ENCODE measurements at regions not wholly inside any gene's neighbourhood (a gene's known extent, or its start where the extent isn't known, plus 50 kb on each side); places are given as distances from the start of the nearest gene placed in this dataset.

DNA sequence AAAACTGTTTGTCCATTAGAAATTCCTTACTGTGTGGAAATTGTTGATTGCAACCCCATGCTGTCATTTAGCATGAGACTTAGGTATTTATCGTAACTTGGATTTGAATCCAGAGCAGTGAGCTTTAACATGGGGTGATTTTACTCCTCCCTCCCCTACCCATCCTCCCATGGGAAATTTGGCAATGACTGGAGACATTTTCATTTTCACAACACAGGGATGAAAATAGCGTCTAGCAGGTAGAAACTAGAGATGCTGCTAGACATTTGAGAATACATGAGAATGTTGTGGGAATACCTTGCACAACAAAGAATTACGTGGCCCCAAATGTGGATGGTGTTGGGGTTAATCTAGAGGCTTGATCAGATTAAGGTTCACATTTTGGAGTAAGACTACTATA is 191.3 kb upstream of the MPDZ start:
- Histone ChIP-seq H3K4me1 (ENCODE audit: control insufficient read depth in 3 of 3, insufficient read depth in 3 of 3, low read length in 3 of 3) (no peaks in the 10 kb centered on the region), H3K27ac (ENCODE audit: low read depth, low read length) (no peak overlapping the region), H3K9ac (ENCODE audit: low read depth in 1 of 3, low read length in 3 of 3) (no peak overlapping the region), H3K36me3 (ENCODE audit: control insufficient read depth in 3 of 3, insufficient read depth in 3 of 3, low read length in 3 of 3) (no peaks in the 10 kb centered on the region), H3K9me3 (ENCODE audit: control insufficient read depth in 3 of 3, low read length in 3 of 3) (peaks cover 0 to 4% (median 2%) of the 10 kb centered on the region in 3 donors), H3K27me3 (ENCODE audit: control insufficient read depth in 3 of 3, insufficient read depth in 3 of 3, low read length in 3 of 3) (no peaks in the 10 kb centered on the region), H3K4me3 (ENCODE audit: low read length in 3 of 3) (no peak overlapping the region)

DNA sequence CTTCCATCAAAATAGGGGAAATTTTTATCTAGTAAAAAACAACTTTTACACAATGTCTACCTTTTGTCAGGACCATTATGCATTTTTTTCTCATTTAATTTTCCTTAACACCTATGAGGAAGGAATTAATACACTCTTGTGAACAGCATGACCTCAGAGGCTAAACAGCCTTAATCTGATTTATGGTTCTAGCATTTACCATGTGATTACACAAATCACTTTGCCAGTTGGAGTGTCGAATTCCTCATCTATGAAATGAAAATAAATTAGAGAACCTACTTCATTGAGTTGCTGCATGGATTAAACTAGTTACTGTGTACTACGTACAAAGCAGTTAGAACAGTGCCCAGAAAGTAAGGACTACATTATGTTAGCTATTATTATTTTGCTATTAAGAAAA is 187.7 kb upstream of the MPDZ start:
- H3K4me1 ChIP-seq (ENCODE audit: control insufficient read depth in 3 of 3, insufficient read depth in 3 of 3, low read length in 3 of 3), result no peaks in the 10 kb centered on the region
- H3K27me3 ChIP-seq (ENCODE audit: control insufficient read depth in 3 of 3, insufficient read depth in 3 of 3, low read length in 3 of 3), result no peaks in the 10 kb centered on the region
- H3K9ac ChIP-seq (ENCODE audit: low read depth in 1 of 3, low read length in 3 of 3), result no peak overlapping the region
- no peak overlapping the region for H3K27ac ChIP-seq (ENCODE audit: low read depth, low read length)
- H3K9me3 ChIP-seq (ENCODE audit: control insufficient read depth in 3 of 3, low read length in 3 of 3), result no peaks in the 10 kb centered on the region
- H3K4me3 ChIP-seq (ENCODE audit: low read length in 3 of 3), result no peak overlapping the region
- no peaks in the 10 kb centered on the region for H3K36me3 ChIP-seq (ENCODE audit: control insufficient read depth in 3 of 3, insufficient read depth in 3 of 3, low read length in 3 of 3)

DNA sequence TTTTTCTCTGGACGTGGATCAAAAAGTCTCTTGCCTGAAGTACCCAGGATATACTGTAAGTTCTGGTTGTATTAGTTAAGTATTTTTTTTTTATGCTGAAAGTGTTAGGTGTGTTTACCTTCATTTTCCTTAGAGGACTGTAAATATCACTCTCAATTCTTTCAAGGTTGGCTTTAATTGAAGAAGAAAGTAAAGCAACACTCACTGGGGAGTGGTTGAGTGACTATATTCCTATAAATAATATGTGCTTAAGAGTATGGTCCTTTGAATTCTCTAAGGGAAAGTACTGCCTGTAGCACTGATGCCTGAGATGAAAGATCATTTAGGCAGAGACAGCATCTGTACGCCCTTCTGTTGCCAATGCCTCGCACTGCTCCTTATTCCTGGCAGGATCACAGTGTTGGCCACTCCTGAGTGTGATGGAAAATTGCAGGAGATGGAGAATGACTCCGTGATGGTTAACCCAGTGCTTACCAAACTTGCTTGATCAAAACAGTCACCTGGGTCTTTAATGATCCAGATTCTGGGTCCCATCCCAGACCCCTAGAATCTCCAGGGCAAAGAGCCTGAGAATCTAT is 182.0 kb upstream of the MPDZ start:
- Histone ChIP-seq H3K4me3 (ENCODE audit: low read length in 3 of 3) (no peak overlapping the region), H3K4me1 (ENCODE audit: control insufficient read depth in 3 of 3, insufficient read depth in 3 of 3, low read length in 3 of 3) (no peaks in the 10 kb centered on the region), H3K9ac (ENCODE audit: low read depth in 1 of 3, low read length in 3 of 3) (no peak overlapping the region), H3K36me3 (ENCODE audit: control insufficient read depth in 3 of 3, insufficient read depth in 3 of 3, low read length in 3 of 3) (no peaks in the 10 kb centered on the region), H3K27ac (ENCODE audit: low read depth, low read length) (no peak overlapping the region), H3K9me3 (ENCODE audit: control insufficient read depth in 3 of 3, low read length in 3 of 3) (no peaks in the 10 kb centered on the region), H3K27me3 (ENCODE audit: control insufficient read depth in 3 of 3, insufficient read depth in 3 of 3, low read length in 3 of 3) (no peaks in the 10 kb centered on the region)

- H3K9me3 ChIP-seq (ENCODE audit: control insufficient read depth in 3 of 3, low read length in 3 of 3), result no peaks in the 10 kb centered on the region
- no peak overlapping the region for H3K27ac ChIP-seq (ENCODE audit: low read depth, low read length)
- no peak overlapping the region for H3K4me3 ChIP-seq (ENCODE audit: low read length in 3 of 3)
- H3K27me3 ChIP-seq (ENCODE audit: control insufficient read depth in 3 of 3, insufficient read depth in 3 of 3, low read length in 3 of 3), result no peaks in the 10 kb centered on the region
- no peaks in the 10 kb centered on the region for H3K4me1 ChIP-seq (ENCODE audit: control insufficient read depth in 3 of 3, insufficient read depth in 3 of 3, low read length in 3 of 3)
- no peak overlapping the region for H3K9ac ChIP-seq (ENCODE audit: low read depth in 1 of 3, low read length in 3 of 3)
- no peaks in the 10 kb centered on the region for H3K36me3 ChIP-seq (ENCODE audit: control insufficient read depth in 3 of 3, insufficient read depth in 3 of 3, low read length in 3 of 3)
Measured at GRCh38 chr9:13459071-13459470, 179.6 kb upstream of the MPDZ start.

GRCh38 chr9:13457795-13458194 is 178.3 kb upstream of the MPDZ start:
- H3K36me3 ChIP-seq (ENCODE audit: control insufficient read depth in 3 of 3, insufficient read depth in 3 of 3, low read length in 3 of 3), result no peaks in the 10 kb centered on the region
- H3K27ac ChIP-seq (ENCODE audit: low read depth, low read length), result no peak overlapping the region
- H3K4me1 ChIP-seq (ENCODE audit: control insufficient read depth in 3 of 3, insufficient read depth in 3 of 3, low read length in 3 of 3), result no peaks in the 10 kb centered on the region
- H3K9ac ChIP-seq (ENCODE audit: low read depth in 1 of 3, low read length in 3 of 3), result no peak overlapping the region
- H3K27me3 ChIP-seq (ENCODE audit: control insufficient read depth in 3 of 3, insufficient read depth in 3 of 3, low read length in 3 of 3), result no peaks in the 10 kb centered on the region
- H3K9me3 ChIP-seq (ENCODE audit: control insufficient read depth in 3 of 3, low read length in 3 of 3), result no peaks in the 10 kb centered on the region
- no peak overlapping the region for H3K4me3 ChIP-seq (ENCODE audit: low read length in 3 of 3)

- Histone ChIP-seq H3K27me3 (ENCODE audit: control insufficient read depth in 3 of 3, insufficient read depth in 3 of 3, low read length in 3 of 3) (no peaks in the 10 kb centered on the region), H3K36me3 (ENCODE audit: control insufficient read depth in 3 of 3, insufficient read depth in 3 of 3, low read length in 3 of 3) (no peaks in the 10 kb centered on the region), H3K4me3 (ENCODE audit: low read length in 3 of 3) (no peak overlapping the region), H3K9ac (ENCODE audit: low read depth in 1 of 3, low read length in 3 of 3) (no peak overlapping the region), H3K27ac (ENCODE audit: low read depth, low read length) (no peak overlapping the region), H3K9me3 (ENCODE audit: control insufficient read depth in 3 of 3, low read length in 3 of 3) (no peaks in the 10 kb centered on the region), H3K4me1 (ENCODE audit: control insufficient read depth in 3 of 3, insufficient read depth in 3 of 3, low read length in 3 of 3) (peaks cover 0 to 3% (median 0%) of the 10 kb centered on the region in 3 donors)
Measured at GRCh38 chr9:13450723-13451122, 171.2 kb upstream of the MPDZ start.

- Histone ChIP-seq H3K27me3 (ENCODE audit: control insufficient read depth in 3 of 3, insufficient read depth in 3 of 3, low read length in 3 of 3) (no peaks in the 10 kb centered on the region), H3K9ac (ENCODE audit: low read depth in 1 of 3, low read length in 3 of 3) (no peak overlapping the region), H3K9me3 (ENCODE audit: control insufficient read depth in 3 of 3, low read length in 3 of 3) (no peaks in the 10 kb centered on the region), H3K27ac (ENCODE audit: low read depth, low read length) (no peak overlapping the region), H3K4me1 (ENCODE audit: control insufficient read depth in 3 of 3, insufficient read depth in 3 of 3, low read length in 3 of 3) (peaks cover 7 to 15% (median 7%) of the 10 kb centered on the region in 3 donors), H3K4me3 (ENCODE audit: low read length in 3 of 3) (no peak overlapping the region), H3K36me3 (ENCODE audit: control insufficient read depth in 3 of 3, insufficient read depth in 3 of 3, low read length in 3 of 3) (no peaks in the 10 kb centered on the region)
Measured at GRCh38 chr9:13448482-13448881, 169.0 kb upstream of the MPDZ start.

DNA sequence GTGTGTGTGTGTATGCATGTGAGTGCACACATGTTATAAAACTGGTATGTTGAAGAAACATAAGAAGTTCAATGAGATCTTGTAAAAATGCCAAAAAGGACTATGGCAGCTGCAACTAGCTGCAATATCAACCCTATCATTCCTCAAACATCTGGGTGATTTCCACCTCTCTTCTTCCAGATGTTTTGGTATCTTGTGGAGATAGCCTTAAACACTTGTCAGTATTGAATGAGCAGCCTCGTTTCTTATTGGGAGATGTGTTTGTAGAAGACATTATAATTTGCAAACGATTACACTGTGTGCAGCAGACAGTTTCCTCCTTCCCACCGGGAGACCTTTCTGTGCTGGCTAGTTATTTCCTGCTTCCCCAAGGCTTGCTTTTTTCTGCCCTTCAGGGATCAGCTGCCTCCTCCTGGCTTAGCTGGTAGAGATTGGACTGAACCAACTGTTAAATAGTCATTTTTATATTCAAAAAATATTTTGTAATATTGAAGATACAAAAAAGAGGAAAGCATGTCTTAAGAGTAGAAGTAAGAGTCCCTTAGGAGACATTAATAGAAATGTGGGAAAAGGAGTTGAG is 168.4 kb upstream of the MPDZ start:
- Histone ChIP-seq H3K4me3 (ENCODE audit: low read length in 3 of 3) (no peak overlapping the region), H3K27ac (ENCODE audit: low read depth, low read length) (no peak overlapping the region), H3K36me3 (ENCODE audit: control insufficient read depth in 3 of 3, insufficient read depth in 3 of 3, low read length in 3 of 3) (no peaks in the 10 kb centered on the region), H3K9me3 (ENCODE audit: control insufficient read depth in 3 of 3, low read length in 3 of 3) (no peaks in the 10 kb centered on the region), H3K27me3 (ENCODE audit: control insufficient read depth in 3 of 3, insufficient read depth in 3 of 3, low read length in 3 of 3) (no peaks in the 10 kb centered on the region), H3K4me1 (ENCODE audit: control insufficient read depth in 3 of 3, insufficient read depth in 3 of 3, low read length in 3 of 3) (peaks cover 7 to 15% (median 7%) of the 10 kb centered on the region in 3 donors), H3K9ac (ENCODE audit: low read depth in 1 of 3, low read length in 3 of 3) (no peak overlapping the region)

GRCh38 chr9:13446938-13447842 is 167.7 kb upstream of the MPDZ start:
- Histone ChIP-seq H3K27ac (ENCODE audit: low read depth, low read length) (no peak overlapping the region), H3K27me3 (ENCODE audit: control insufficient read depth in 3 of 3, insufficient read depth in 3 of 3, low read length in 3 of 3) (no peaks in the 10 kb centered on the region), H3K36me3 (ENCODE audit: control insufficient read depth in 3 of 3, insufficient read depth in 3 of 3, low read length in 3 of 3) (no peaks in the 10 kb centered on the region), H3K9me3 (ENCODE audit: control insufficient read depth in 3 of 3, low read length in 3 of 3) (no peaks in the 10 kb centered on the region), H3K4me1 (ENCODE audit: control insufficient read depth in 3 of 3, insufficient read depth in 3 of 3, low read length in 3 of 3) (peaks cover 7 to 15% (median 7%) of the 10 kb centered on the region in 3 donors), H3K9ac (ENCODE audit: low read depth in 1 of 3, low read length in 3 of 3) (peak overlapping the region in 1 of 3 donors; percentile 19), H3K4me3 (ENCODE audit: low read length in 3 of 3) (peak overlapping the region in 1 of 3 donors; percentile 48)

Data from skeletal muscle tissue (tissue), 3 donors.